Left kidney (tissue), 1 donor: ENCODE measurements at regions not wholly inside any gene's neighbourhood (a gene's known extent, or its start where the extent isn't known, plus 50 kb on each side); places are given as distances from the start of the nearest gene placed in this dataset.

Experiments
- DNase-seq: peaks from one replicate; pipeline ENCODE4 v3.0.0-alpha.2; 2013

DNA sequence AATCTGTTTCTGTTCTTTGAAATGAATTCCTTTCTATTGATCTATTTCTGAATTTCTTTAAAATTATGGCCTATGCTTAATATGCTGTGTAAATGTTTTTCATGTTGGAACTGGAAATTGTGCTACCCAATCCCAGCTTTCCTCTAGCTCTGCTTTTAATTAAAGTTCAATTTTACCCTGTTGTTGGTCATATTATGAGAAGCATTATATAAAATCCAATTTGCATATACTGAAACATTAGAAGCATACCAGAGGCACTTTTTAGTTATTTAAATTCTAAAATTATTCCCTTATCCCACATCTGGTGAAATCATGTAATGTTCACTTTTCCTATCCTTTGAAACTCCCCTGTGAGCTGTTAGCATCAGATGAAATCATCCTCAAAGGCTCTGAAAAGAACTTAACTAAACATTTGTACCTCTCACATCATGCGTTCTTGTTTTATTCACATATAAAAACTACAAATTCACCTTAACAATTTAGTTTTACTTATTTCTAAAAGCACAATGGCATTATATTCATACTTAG, 160.6 kb upstream of the COL21A1 start:
- no peak for DNase-seq

DNA sequence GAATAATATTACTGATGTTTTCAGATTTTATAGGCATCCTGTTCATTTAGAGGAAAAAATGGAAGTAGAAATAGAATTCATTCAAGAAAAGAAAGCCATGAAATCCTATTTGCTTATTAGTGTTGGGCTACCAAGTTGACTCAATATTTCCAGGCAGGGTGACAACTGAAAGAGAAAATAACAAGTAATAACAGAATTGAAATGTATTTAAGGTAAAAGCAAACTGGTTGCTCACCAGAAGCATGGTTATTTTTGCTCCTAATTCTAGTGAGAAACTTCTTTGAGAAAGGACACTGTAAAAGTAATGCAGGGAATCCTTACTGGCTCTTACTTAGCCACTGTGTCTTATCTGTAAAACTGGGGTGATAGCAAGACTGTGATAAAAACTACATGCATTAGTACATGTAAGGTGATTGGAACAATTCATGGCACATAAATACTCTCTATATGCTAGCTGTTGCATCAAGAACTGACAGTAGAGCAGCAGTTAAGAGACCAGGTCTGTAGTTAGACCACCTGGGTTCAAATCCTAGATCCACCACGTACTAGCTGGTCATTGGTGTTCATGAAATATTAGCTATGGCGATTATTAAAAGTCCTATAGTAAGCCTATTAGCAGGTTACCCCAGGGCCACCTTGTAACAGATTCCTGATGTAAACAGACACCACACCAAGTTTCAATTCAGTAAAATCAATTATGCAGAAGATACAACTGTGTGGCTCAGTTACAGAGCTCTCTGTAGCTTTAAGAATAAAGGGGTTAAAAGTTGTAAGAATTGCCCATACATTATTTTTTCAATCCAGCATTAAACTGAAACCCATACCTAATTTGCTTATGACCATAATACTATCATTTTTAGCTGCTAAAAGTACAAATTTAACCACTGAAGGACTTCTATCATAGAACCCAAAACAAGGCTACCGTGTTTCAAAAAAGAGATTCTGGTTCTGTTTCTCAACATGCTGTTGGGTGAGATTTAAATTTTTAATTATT, 159.2 kb upstream of the COL21A1 start:
- no peak for DNase-seq

DNA sequence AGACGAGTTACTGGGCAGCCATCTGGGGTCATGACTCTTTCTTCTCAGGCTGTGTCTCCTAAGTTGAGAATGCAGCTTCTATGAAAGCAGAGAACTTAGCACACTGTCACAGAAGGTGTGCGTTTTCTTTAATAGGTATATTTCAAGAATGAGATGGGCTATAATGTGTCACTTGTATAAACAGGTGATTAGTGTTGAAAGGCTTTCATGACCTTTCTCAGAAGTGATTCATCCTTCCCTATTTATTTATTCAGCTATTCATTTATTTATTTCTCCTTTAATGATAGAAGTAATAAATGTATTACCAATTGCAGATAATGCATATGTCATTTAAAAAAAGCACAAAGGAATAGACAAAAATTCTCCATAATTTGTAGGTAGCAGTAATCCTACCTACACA, 157.2 kb upstream of the COL21A1 start:
- no peak for DNase-seq

DNA sequence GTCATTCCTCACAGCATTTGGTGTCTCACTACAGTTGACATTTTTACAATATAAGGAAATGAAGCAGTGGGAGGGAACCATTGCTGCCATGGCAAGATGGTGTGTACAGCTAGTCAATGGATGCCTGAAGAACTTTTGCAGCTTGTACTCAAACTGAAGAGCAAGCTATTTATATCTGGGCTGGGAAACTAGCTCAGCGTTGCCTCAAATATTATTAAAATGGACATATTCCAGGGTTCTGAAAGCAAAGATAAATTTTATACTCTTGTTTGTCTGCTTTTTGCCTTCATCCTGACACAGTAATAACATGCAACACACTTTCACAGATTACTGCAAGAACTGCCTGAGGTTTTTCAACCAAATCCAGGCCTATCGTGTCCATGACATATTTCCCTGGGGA, 156.4 kb upstream of the COL21A1 start:
- DNase-seq, result no peak

DNA sequence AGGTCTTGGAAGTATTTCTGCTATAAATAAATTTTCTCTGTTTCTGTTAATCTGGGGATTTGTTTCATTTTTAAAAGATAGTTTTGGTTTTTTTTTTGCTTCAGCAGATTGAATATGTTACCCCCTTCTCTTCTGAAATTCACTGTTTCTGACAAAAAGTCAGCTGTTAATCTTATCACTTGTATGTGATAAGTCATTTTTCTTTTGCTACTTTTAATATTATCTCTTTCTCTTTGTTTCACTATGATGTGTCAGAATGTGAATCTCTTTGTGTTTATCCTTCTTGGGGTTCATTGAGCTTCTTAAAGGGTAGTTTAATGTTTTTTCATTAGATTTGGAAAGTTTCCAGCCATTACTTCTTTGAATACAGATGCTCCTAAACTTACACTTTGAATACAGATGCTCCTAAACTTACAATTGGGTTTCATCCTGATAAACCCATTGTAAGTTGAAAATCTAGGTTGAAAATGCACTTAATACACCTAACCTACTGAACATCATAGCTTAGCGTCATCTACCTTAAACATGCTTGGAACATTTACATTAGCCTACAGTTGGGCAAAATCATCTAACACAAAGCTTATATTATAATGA, 154.2 kb upstream of the COL21A1 start:
- DNase-seq, result no peak

DNA sequence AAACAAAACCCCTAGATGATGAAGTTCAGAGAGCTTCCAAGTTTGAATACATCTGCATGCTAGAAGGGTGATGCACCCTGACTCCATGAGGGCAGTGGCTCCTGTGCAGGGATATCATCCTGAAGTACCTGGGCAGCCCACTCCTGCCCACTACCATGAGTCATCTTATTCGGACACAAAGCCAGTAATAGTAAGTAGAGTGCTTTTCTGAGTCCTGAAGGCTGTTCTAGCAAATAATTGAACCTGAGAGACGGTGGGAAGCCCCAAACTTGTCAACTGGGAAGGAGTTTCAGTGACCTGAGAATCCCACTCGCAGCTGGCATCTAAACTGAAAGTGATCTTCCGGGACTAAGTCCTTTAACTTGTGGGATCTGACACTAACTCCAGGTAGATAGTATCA, 152.9 kb upstream of the COL21A1 start:
- DNase-seq, result no peak

DNA sequence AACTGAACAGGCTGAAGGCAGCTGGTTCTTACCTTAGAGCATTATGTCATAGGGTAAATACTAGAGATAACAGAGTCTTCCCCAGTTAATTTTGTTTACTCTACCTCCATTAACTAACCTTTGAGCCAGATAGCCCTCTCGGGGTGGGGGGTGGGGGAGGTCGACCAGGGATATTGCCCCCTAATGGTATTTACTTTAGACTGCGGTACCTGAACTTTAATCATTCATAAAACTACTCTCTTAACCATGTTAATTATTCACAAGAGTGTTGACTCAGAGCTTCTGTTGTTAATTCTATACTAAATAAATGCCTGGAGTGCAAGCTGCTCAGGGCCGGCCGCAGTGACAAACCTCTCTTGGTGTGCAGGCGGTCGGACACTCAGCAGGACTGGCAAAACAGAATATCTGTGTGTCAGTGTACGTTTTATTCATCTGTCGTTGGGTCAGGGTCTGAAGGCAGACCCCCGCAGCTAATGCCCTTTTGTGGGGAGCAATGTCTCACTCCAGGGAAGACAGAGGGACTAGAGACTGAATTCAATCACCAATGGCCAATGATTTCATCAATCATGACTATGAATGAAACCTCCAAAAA, 152.4 kb upstream of the COL21A1 start:
- DNase-seq, result no peak

DNA sequence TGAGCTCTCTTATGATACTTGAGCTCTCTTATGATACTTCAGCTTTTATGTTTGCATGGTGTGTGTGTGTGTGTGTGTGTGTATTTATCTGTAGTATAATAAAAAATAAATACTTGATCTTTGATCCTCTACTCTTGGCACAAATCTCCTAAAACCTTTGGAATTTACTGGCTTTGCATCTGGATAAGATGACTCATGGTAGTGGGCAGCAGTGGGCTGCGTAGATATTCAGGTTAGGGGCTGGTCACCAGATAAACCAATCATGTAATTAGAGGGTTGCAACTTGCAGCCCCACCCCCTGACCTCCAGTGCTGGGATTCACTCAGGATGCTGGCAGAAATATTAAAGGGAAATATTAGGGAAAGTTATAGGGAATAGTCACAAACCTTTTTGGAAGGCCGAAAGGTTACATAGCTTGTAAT, 151.9 kb upstream of the COL21A1 start:
- DNase-seq, result no peak

DNA sequence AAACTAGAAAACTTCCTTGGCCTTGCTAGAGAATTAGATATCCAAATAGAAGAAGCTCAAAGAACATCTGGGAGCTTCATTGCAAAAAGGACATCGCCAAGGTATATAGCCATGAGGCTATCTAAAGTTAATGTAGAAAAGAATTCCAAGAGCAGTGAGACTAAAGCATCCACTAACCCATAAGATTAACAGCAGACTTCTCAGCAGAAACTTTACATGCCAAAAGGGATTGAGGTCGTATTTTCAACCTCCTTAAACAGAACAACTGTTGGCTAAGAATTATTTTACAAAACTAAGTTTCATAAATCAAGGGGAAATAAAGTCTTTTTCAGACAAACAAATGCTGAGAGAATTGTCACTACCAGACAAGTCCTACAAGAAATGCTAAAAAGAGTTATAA, 149.1 kb upstream of the COL21A1 start:
- DNase-seq, result no peak

DNA sequence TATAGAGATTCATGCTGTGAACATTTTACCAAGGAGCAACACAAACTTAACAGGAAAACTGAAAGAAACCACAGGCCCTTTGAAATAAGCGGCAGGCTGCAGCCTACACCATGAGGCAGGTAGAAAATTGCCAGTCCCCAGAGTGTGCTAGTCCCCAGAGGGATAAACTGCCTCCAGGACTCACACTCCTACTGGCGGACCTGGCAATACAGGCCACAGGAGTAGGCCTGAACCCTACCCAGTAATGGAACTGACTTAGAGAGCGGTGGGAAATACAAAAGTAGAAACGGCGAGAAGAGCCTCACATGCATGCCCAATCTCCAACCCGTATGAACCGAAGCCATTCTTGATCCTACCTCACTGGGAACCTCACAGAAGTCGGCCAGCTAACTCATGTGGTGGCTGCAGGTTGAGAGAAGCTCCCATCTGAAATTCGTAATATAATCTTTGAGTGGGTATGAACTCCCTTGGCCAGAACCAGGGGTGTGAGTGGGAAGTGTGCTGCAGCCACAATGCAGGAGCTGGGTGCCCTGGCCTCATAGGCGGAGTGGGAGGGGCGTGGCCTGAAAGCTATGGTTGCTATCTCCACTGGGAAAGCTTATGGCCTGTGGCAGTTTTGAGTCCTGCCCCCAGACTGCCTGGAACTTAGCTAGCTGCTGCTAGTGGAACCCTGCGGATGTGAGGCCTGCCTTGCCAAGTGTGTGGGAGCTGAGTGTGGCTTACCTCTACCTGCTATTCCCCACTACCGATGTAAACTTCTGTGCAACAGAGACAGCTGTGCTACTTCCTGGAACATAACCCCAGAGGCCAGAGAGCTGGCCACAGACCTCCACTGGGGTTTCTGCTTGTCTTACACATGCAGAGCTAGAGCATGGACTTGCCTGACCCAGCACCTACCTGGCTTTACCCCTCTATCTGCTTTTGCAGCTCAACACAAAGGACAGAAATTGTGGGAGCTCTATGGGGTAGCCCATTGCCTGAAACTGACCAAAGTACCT, 146.5 kb upstream of the COL21A1 start:
- DNase-seq, result no peak

DNA sequence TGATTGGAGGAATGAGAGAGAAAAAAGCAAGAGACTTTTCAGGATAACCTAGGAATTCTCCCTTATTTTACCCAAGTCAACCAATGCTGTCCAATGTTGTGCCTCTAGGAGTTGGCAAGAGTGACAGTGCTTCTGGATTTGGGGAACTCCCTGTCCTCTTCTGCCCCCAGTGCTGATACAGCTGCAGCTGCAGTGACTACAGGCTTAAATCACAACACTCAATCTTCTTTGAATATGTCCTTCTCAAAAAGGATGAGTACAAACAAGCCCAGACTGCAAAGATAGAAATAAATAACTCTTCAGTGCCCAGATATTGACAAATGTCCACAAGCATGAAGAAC, 141.0 kb upstream of the COL21A1 start:
- DNase-seq, result no peak

DNA sequence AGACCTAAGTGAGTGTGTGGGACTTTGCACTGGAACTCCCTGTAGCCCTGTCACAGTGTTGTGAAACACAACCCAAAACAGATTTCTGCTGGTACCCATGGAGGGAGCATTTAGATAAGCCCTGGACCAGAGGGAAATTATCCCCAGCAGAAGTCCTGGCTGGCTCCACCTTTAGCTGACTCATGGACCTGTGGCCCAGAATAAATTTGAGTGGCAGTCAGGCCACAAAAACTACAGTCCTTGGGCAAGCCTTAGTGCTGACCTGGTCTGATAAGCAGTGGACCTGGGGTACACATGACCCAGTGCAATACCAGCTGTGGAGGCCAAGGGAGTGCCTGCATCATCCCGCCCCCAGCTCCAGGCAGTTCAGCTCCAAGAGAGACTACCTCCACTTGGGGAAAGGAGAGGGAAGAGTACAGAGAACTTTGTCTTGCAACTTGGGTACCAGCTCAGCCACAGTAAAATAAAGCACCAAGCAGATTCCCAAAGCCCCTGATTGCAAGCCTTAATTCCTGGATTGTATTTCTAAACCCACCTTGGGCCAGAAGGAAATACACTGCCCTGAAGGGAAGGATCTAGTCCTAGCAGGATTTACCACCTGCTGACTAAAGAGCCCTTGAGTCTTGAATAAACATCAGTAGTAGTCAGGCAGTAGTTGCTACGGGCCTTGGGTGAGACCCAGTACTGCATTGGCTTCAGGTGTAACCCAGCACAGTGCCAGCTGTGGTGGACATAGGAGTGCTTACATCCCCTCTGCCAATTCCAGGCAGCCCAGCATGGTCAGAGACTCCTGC, 140.4 kb upstream of the COL21A1 start:
- no peak for DNase-seq

DNA sequence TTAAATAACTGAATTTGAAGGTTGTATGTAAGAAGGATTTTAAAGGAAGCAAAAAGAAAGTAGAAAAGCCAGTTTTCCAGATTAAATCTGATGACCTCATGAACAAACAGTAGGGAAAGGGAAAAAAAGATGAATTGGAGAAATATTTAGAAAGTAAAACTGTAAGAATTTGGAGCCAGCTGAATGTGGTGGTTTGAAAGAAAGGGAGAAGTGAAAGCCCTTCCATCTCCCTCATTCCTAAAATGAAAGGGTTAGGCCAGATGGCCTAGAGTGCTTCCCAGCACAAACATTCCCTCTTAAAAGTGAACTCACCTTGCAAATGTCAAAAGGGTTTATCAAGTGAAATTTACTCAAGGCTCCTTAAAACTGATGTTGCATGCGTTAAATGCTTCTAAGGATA, 139.3 kb upstream of the COL21A1 start:
- no peak for DNase-seq

DNA sequence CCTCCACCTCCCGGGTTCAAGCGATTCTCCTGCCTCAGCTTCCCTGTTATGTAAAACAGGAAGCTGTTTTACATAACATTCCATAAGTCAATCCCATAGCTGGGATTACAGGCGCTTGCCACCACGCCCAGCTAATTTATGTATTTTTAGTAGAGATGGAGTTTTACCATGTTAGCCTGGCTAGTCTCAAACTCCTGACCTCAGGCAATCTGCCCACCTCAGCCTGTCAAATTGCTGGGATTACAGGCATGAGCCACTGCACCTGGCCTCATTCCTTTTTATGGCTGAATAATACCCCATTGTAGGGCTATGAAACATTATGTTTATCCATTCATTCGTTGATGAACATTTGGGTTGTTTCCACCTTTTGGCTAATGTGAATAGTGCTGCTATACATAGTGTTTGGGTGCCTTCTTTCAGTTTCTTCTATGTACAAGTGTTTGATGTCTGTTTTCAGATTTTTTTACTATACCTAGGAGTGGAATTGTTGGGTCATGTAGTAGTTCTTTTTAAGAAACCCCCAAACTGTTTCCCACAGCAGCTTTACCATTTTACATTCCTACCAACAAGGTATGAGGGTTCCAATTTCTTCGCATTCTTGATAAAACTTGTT, 138.7 kb upstream of the COL21A1 start:
- no peak for DNase-seq

DNA sequence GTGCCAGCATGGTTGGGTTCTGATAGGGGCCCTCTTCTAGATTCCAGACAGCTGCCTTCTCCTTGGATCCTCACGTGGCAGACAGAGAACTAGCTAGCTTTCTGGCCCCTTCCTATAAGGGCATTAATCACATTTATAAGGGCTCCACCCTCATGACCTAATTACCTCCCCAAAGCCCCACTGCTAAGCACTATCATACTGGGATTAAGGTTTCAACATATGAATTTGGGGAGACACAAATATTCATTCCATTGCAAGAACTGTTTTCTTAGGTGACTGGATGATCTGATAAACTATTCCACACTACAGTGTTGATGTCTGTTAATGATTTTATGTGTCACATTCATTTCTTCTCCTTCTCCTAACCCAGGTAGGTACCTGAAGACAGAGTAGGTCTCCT, 135.8 kb upstream of the COL21A1 start:
- no peak for DNase-seq

DNA sequence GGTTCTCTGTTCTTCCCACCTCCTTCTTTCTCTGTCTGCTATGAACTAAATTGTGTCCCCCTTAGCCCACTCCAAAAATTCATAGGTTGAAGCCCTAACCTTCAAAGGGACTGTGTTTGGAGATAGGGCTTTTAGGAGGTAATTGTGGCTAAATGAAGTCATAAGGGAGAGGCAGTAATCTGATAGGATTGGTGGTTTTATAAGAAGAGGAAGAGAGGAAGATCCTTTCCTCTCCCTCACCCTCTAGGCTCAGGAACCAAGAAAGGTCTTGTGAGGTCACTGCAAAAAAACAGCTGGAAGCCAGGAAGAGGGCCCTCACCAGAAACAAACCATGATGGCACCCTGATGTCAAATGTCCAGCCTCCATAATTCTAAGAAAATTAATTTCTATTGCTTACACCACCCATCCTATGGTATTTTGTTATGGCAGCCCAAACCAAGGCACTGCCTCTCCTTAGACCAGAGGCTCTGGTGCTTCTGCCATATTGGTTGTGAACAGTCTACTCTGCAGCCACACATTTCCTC, 135.1 kb upstream of the COL21A1 start:
- DNase-seq, result no peak

DNA sequence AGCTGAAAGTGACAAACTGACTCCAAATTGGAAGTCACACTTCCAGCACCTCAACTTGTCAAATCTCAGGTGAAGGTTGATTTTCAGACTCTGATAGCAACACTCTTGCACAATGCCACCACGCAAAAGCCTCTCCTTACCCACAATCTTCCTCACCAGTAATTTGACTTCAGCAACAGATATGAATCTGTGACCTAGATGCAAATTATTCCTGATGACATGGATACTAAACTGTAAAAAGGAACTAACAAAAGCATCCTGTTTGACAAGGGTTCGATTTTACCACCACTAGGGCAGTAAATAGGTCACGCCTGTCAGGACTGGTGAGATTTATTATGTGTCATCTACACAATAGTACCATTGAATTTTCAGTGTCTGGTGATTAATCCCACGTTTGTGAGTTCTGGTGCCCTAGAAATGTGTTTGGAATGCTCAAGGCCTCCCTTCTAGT, 134.4 kb upstream of the COL21A1 start:
- no peak for DNase-seq

DNA sequence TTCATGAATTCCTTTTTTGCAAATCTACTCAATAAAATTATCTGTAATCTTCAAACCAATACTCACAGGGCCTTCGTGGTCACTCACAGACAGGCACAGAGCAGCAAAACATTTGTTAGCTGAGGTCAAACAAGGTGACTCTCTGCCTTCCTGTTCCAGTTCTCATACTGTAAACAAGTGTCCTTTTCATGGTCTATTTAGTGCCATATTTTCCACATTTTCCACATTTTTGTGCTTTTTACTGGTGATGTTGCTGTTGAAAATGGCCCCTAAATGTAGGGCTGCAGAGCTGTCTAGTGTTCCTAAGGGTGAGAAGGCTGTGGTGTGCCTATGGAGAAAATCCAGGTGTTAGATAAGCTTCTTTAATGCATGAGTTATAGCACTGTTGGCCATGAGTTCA, 133.1 kb upstream of the COL21A1 start:
- no peak for DNase-seq

DNA sequence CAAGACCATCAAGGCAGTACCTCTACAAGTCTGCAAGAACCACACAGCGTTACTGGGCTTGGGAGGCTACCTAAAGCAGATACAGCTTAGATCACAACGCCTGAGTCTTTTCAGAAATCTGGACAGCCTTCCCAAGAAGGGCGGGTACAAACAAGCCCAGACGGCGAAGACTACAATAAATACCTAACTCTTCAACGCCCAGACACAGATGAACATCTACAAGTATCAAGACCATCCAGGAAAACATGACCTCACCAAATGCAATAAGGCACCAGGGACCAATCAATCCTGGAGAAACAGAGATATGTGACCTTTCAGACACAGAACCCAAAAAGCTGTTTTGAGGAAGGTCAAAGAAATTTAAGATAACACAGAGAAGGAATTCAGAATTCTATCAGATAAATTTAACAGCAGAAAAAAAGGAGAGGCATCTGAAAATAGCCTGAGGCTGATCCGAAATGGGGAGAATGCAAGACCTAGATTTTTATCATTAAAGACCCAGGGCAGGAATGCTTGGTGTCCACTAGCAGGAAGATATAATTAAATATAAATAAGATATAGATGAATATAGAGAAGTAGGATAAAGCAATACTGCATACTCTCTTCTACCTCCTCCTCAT, 131.7 kb upstream of the COL21A1 start:
- DNase-seq, result no peak

DNA sequence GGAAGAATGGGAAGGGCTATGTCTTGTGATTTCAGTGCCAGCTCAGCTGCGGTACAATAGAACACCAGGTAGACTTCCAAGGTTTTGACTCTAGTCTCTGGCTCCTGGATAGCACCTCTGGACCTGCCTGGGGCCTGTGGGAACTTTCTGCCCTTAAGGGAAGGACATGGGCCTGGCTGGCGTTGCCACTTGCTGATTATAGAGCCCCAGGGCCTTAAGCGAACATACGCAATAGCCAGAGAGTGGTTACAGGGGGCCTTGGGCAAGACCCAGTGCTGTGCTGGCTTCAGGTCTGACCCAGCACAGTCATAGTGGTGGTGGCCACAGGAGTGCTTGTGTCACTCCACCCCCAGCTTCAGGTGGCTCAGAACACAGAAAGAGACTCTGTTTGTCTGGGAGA, 131.1 kb upstream of the COL21A1 start:
- DNase-seq, result no peak
